ENCODE measurements at regions not wholly inside any gene's neighbourhood (a gene's known extent, or its start where the extent isn't known, plus 50 kb on each side); places are given as distances from the start of the nearest gene placed in this dataset.

DNA sequence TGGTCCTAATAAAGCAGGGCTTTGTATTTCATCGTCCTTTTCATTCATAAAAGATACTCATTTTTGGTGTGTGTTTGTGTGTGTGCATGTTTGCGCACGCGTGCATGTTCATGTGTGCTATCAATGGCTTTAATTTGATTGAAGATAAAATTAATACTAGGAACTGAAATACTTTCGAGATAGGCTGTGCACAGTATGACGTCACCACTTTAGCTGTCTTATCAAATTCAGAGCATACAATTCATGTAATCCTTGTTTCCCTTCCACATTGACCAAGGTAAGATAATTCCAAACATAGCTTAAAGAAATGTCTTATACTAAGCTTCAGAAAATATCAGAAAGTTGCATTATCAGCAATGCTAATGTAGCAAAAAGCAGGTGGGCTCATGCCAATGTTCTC lies 113.6 kb upstream of the CYYR1 start:
- TF ChIP-seq POLR2A (IDR thresholded peaks at IDR 0.05): no peak
- TF ChIP-seq, protein P1, sequence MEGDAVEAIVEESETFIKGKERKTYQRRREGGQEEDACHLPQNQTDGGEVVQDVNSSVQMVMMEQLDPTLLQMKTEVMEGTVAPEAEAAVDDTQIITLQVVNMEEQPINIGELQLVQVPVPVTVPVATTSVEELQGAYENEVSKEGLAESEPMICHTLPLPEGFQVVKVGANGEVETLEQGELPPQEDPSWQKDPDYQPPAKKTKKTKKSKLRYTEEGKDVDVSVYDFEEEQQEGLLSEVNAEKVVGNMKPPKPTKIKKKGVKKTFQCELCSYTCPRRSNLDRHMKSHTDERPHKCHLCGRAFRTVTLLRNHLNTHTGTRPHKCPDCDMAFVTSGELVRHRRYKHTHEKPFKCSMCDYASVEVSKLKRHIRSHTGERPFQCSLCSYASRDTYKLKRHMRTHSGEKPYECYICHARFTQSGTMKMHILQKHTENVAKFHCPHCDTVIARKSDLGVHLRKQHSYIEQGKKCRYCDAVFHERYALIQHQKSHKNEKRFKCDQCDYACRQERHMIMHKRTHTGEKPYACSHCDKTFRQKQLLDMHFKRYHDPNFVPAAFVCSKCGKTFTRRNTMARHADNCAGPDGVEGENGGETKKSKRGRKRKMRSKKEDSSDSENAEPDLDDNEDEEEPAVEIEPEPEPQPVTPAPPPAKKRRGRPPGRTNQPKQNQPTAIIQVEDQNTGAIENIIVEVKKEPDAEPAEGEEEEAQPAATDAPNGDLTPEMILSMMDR (IDR thresholded peaks at IDR 0.05): no peak

Measured in right lobe of liver (tissue), 4 donors.